ENCODE measurements at regions not wholly inside any gene's neighbourhood (a gene's known extent, or its start where the extent isn't known, plus 50 kb on each side); places are given as distances from the start of the nearest gene placed in this dataset.

DNA sequence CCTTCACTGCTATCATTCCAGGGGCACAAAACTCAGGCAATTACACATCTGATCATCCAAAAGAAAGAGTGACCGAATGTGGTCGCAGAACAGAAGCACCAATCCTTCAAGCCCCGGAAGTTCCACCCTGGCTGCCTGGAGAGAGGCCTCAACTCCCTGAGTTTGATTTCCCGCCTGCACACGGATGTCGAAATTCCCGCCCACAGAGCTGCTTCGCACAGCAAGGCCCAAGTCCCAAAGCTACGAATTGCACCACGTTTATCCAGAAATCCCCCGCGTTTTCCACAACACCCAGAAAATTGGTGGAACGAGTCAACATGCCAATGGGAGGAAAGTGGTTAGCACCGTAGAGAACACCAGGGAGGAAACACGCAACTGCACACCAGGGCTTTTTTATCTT lies 445.4 kb downstream of the EIPR1 start:
- H3K4me2 ChIP-seq (ENCODE audit: extremely low read depth, insufficient read depth, low read length), result no peak overlapping the region
- no peak for TF ChIP-seq CTCF (conservative IDR thresholded peaks at IDR 0.05 in 1 of 2, IDR thresholded peaks at IDR 0.05 in 1 of 2; ENCODE audit: low read depth in 1 of 2, low read length in 2 of 2)
- no peak for TF ChIP-seq EZH2 (IDR thresholded peaks at IDR 0.05; ENCODE audit: low read length, missing control alignments)
- no peak overlapping the region for H3K27ac ChIP-seq (ENCODE audit: insufficient read depth, low read length)
- no peak overlapping the region for H3K4me3 ChIP-seq (replicated peaks in 1 of 4; ENCODE audit: control extremely low read depth in 1 of 4, insufficient read depth in 1 of 4, low read depth in 3 of 4, low read length in 4 of 4)
- no peaks in the 10 kb centered on the region for H3K4me1 ChIP-seq (ENCODE audit: control insufficient read depth, extremely low read depth, insufficient read depth, low read length)
- H3K9ac ChIP-seq (ENCODE audit: insufficient read depth, low read length), result no peak overlapping the region
- no peak for DNase-seq (ENCODE audit: low read depth in 2 of 2)
- no peak overlapping the region for H2AFZ ChIP-seq (ENCODE audit: low read length)
- H3K27me3 ChIP-seq (ENCODE audit: control insufficient read depth, insufficient read depth, low read length), result no peaks in the 10 kb centered on the region
- no peaks in the 10 kb centered on the region for H3K79me2 ChIP-seq (ENCODE audit: control insufficient read depth, insufficient read depth, low read length)
- H3K9me3 ChIP-seq (ENCODE audit: control insufficient read depth, insufficient read depth, low read depth, low read length), result no peaks in the 10 kb centered on the region
- H4K20me1 ChIP-seq (ENCODE audit: control insufficient read depth, extremely low read depth, insufficient read depth, low read length), result no peaks in the 10 kb centered on the region
- H3K36me3 ChIP-seq (ENCODE audit: control insufficient read depth, insufficient read depth, low read length), result no peaks in the 10 kb centered on the region

DNA sequence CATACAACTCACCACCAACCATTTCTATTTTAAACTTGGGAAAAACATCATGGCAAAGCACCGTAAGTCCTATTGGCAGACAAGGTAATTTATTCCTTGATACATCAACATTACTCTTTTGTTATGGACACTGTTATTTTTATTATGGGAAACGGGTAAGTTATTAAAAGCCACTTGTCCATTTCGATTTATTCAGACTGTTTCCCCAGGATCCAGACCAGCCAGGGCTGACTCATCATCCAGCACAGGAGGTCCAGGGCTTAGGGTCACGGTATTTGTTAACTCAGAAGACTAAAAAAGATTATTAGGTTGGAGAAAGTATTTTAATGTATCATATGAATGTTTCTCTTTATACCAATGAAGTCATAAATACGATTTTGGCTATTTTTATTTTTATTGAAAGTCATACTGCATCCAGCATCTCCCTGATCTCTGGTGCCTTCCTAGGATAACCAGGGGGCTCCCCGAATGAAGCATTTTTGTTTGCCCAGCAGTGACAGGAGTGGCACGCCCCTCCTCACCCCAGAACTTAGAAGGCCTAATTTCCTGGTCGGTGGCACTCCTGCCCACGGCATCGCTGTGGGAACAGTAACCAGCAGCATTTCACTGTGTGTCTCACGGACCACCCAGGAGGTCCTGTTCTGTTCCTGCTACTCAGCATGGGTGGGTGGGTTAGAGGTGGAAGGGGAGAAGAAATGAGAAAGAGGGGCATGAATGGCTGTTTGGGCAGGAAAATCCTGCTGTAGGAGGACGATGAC lies 446.1 kb downstream of the EIPR1 start:
- Histone ChIP-seq H4K20me1 (ENCODE audit: control insufficient read depth, extremely low read depth, insufficient read depth, low read length) (no peaks in the 10 kb centered on the region), H3K27ac (ENCODE audit: insufficient read depth, low read length) (no peak overlapping the region), H2AFZ (ENCODE audit: low read length) (no peak overlapping the region), H3K9ac (ENCODE audit: insufficient read depth, low read length) (no peak overlapping the region), H3K4me3 (replicated peaks in 1 of 4; ENCODE audit: control extremely low read depth in 1 of 4, insufficient read depth in 1 of 4, low read depth in 3 of 4, low read length in 4 of 4) (no peak overlapping the region), H3K79me2 (ENCODE audit: control insufficient read depth, insufficient read depth, low read length) (no peaks in the 10 kb centered on the region), H3K4me1 (ENCODE audit: control insufficient read depth, extremely low read depth, insufficient read depth, low read length) (no peaks in the 10 kb centered on the region), H3K4me2 (ENCODE audit: extremely low read depth, insufficient read depth, low read length) (no peak overlapping the region), H3K36me3 (ENCODE audit: control insufficient read depth, insufficient read depth, low read length) (no peaks in the 10 kb centered on the region), H3K27me3 (ENCODE audit: control insufficient read depth, insufficient read depth, low read length) (no peaks in the 10 kb centered on the region), H3K9me3 (ENCODE audit: control insufficient read depth, insufficient read depth, low read depth, low read length) (no peaks in the 10 kb centered on the region)
- TF ChIP-seq CTCF (conservative IDR thresholded peaks at IDR 0.05 in 1 of 2, IDR thresholded peaks at IDR 0.05 in 1 of 2; ENCODE audit: low read depth in 1 of 2, low read length in 2 of 2), result no peak
- no peak for TF ChIP-seq EZH2 (IDR thresholded peaks at IDR 0.05; ENCODE audit: low read length, missing control alignments)
- no peak for DNase-seq (ENCODE audit: low read depth in 2 of 2)

DNA sequence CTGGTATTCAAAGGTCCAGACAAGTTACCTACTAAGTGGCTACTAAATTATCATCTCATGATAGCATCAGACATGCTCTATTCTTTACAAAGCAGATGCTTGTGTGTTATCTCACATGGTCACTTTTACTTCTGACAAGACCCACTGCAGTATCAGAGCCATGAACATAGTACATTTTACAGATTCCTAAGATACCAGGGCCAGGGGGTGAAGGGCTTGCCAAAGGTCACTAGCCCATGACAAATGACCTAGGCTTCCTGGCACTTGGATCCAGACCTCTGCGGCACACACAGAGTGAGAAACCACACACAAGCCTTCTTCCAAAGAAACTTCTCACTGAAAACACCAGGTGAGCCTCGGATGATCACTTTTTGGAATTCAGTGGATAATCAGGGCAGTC lies 446.8 kb downstream of the EIPR1 start:
- no peaks in the 10 kb centered on the region for H3K79me2 ChIP-seq (ENCODE audit: control insufficient read depth, insufficient read depth, low read length)
- no peak for DNase-seq (ENCODE audit: low read depth in 2 of 2)
- no peaks in the 10 kb centered on the region for H4K20me1 ChIP-seq (ENCODE audit: control insufficient read depth, extremely low read depth, insufficient read depth, low read length)
- H3K27me3 ChIP-seq (ENCODE audit: control insufficient read depth, insufficient read depth, low read length), result no peaks in the 10 kb centered on the region
- H3K4me1 ChIP-seq (ENCODE audit: control insufficient read depth, extremely low read depth, insufficient read depth, low read length), result no peaks in the 10 kb centered on the region
- H3K4me2 ChIP-seq (ENCODE audit: extremely low read depth, insufficient read depth, low read length), result no peak overlapping the region
- no peaks in the 10 kb centered on the region for H3K36me3 ChIP-seq (ENCODE audit: control insufficient read depth, insufficient read depth, low read length)
- H3K27ac ChIP-seq (ENCODE audit: insufficient read depth, low read length), result no peak overlapping the region
- TF ChIP-seq CTCF (conservative IDR thresholded peaks at IDR 0.05 in 1 of 2, IDR thresholded peaks at IDR 0.05 in 1 of 2; ENCODE audit: low read depth in 1 of 2, low read length in 2 of 2), result no peak
- TF ChIP-seq EZH2 (IDR thresholded peaks at IDR 0.05; ENCODE audit: low read length, missing control alignments), result no peak
- no peak overlapping the region for H3K9ac ChIP-seq (ENCODE audit: insufficient read depth, low read length)
- no peak overlapping the region for H3K4me3 ChIP-seq (replicated peaks in 1 of 4; ENCODE audit: control extremely low read depth in 1 of 4, insufficient read depth in 1 of 4, low read depth in 3 of 4, low read length in 4 of 4)
- no peak overlapping the region for H2AFZ ChIP-seq (ENCODE audit: low read length)
- no peaks in the 10 kb centered on the region for H3K9me3 ChIP-seq (ENCODE audit: control insufficient read depth, insufficient read depth, low read depth, low read length)

Measured in fibroblast of lung (primary cell).